ENCODE measurements at regions not wholly inside any gene's neighbourhood (a gene's known extent, or its start where the extent isn't known, plus 50 kb on each side); places are given as distances from the start of the nearest gene placed in this dataset.

DNA sequence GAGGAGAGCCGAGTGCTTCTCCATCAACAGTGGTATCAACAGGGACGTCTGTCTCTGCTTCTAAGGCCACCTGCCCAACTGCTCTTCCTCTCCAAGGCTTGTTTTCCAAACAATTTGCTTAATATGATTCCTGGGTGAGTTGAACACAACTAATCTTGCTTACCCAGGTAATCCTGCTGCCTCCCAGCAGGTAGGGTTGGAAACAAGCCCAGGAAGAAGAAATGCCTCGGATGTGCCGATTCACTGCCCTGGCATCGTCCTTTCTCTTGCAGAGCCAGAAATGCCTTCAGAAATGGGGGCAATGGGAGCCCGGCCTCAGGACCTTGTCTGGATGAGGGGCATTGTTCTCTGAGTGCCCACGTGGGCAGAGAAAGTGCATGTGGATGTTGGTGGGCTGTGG, 51.9 kb upstream of the C1QTNF9B start:
- Histone ChIP-seq H3K23ac (ENCODE audit: insufficient read length, low read depth, low read length) (no peak overlapping the region), H3K27me3 (ENCODE audit: insufficient read depth, low read length) (no peaks in the 10 kb centered on the region), H3K9ac (ENCODE audit: extremely low read depth, insufficient read length, low read length) (no peak overlapping the region), H3K4me2 (ENCODE audit: insufficient read depth, insufficient read length, low read length) (no peak overlapping the region), H2BK120ac (ENCODE audit: low read depth, low read length, poor library complexity, severe bottlenecking) (no peak overlapping the region), H2AFZ (ENCODE audit: low read length) (no peak overlapping the region), H4K20me1 (ENCODE audit: control insufficient read depth, insufficient read depth, insufficient read length) (no peaks in the 10 kb centered on the region), H3K4ac (ENCODE audit: low read depth, low read length) (no peak overlapping the region), H2BK5ac (ENCODE audit: insufficient read length, low read length) (no peak overlapping the region), H4K5ac (ENCODE audit: insufficient read length, low read depth, low read length) (no peak overlapping the region), H3K23me2 (ENCODE audit: insufficient read length, low read depth, low read length, poor library complexity, severe bottlenecking) (no peaks in the 10 kb centered on the region), H2BK15ac (ENCODE audit: low read depth, low read length) (no peak overlapping the region), H3K79me1 (ENCODE audit: insufficient read depth, low read depth, low read length, poor library complexity, severe bottlenecking) (no peaks in the 10 kb centered on the region), H3K9me3 (ENCODE audit: control insufficient read depth, low read depth, low read length) (no peaks in the 10 kb centered on the region), H3K18ac (ENCODE audit: insufficient read length, low read depth, low read length) (no peak overlapping the region), H2AK5ac (ENCODE audit: insufficient read length, low read length) (no peak overlapping the region), H2BK20ac (ENCODE audit: low read depth, low read length, poor library complexity, severe bottlenecking) (no peak overlapping the region), H2BK12ac (ENCODE audit: insufficient read length, low read depth, low read length) (no peak overlapping the region), H3K27ac (ENCODE audit: insufficient read length, low read depth, low read length) (no peak overlapping the region), H3T11ph (ENCODE audit: low read length) (no peak overlapping the region), H3K56ac (ENCODE audit: insufficient read length, low read depth, low read length) (no peak overlapping the region), H3K4me1 (ENCODE audit: insufficient read depth, low read length) (no peaks in the 10 kb centered on the region), H4K8ac (replicated peaks; ENCODE audit: insufficient read length, low read depth, low read length) (no peak overlapping the region), H3K79me2 (ENCODE audit: insufficient read depth, low read length) (no peaks in the 10 kb centered on the region), H4K91ac (ENCODE audit: insufficient read length, low read depth, low read length) (no peak overlapping the region), H3K14ac (ENCODE audit: insufficient read depth, low read length) (no peak overlapping the region)
- TF ChIP-seq, protein P1, sequence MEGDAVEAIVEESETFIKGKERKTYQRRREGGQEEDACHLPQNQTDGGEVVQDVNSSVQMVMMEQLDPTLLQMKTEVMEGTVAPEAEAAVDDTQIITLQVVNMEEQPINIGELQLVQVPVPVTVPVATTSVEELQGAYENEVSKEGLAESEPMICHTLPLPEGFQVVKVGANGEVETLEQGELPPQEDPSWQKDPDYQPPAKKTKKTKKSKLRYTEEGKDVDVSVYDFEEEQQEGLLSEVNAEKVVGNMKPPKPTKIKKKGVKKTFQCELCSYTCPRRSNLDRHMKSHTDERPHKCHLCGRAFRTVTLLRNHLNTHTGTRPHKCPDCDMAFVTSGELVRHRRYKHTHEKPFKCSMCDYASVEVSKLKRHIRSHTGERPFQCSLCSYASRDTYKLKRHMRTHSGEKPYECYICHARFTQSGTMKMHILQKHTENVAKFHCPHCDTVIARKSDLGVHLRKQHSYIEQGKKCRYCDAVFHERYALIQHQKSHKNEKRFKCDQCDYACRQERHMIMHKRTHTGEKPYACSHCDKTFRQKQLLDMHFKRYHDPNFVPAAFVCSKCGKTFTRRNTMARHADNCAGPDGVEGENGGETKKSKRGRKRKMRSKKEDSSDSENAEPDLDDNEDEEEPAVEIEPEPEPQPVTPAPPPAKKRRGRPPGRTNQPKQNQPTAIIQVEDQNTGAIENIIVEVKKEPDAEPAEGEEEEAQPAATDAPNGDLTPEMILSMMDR (conservative IDR thresholded peaks at IDR 0.05), result no peak
- Mint-ChIP-seq H3K27me3 (ENCODE audit: low read depth) (no peaks in the 10 kb centered on the region), H3K36me3 (ENCODE audit: insufficient read depth in 1 of 3, low read depth in 3 of 3) (no peaks in the 10 kb centered on the region; a peak in 1 of 7 replicates), H3K4me3 (no peak overlapping the region), H3K4me1 (peaks cover 0 to 3% of the 10 kb centered on the region in 2 experiments; a peak in 1 of 4 replicates), H3K27ac (no peak overlapping the region; a peak in 1 of 7 replicates), H3K9me3 (no peaks in the 10 kb centered on the region)
- DNase-seq, result no peak
- WGBS (ENCODE audit: extremely low coverage, insufficient read length, low lambda C conversion rate), result no CpG with 5 or more reads among the region's 7 CpGs
